Muscle layer of colon (tissue), 2 donors: ENCODE measurements at regions not wholly inside any gene's neighbourhood (a gene's known extent, or its start where the extent isn't known, plus 50 kb on each side); places are given as distances from the start of the nearest gene placed in this dataset.

Experiments used
- H3K27ac ChIP-seq: one replicate; pipeline ENCODE4 v1.7.0; 2013; ENCODE audit warnings: low read depth, mild to moderate bottlenecking, low read length, moderate library complexity
- H3K27me3 ChIP-seq, 2 donors: one replicate each; pipeline ENCODE4 v1.7.0; 2013; ENCODE audit warnings: low read length in 2 of 2, mild to moderate bottlenecking in 2 of 2; ENCODE audit not compliant: insufficient read depth in 2 of 2, control insufficient read depth in 1 of 2
- H3K36me3 ChIP-seq: one replicate; pipeline ENCODE4 v1.7.0; 2013; ENCODE audit warnings: mild to moderate bottlenecking, low read length; ENCODE audit not compliant: insufficient read depth
- H3K4me1 ChIP-seq: one replicate; pipeline ENCODE4 v1.7.0; 2013; ENCODE audit warnings: mild to moderate bottlenecking, low read length; ENCODE audit not compliant: insufficient read depth
- H3K4me3 ChIP-seq, 2 donors: one replicate each; pipeline ENCODE4 v1.7.0; 2013; ENCODE audit warnings: low read length in 2 of 2, low read depth in 1 of 2, mild to moderate bottlenecking in 1 of 2, moderate library complexity in 1 of 2
- H3K9ac ChIP-seq: one replicate; pipeline ENCODE4 v1.7.0; 2013; ENCODE audit warnings: low read length
- H3K9me3 ChIP-seq: one replicate; pipeline ENCODE4 v1.7.0; 2013; ENCODE audit warnings: mild to moderate bottlenecking, low read length
- donor health status: abdominal sarcoma.
- donor health status: Adenocarcinoma of cecum.

- Histone ChIP-seq H3K4me1 (no peaks in the 10 kb centered on the region), H3K9ac (no peak overlapping the region), H3K27ac (no peak overlapping the region), H3K27me3 (no peaks in the 10 kb centered on the region), H3K9me3 (no peaks in the 10 kb centered on the region), H3K4me3 (no peak overlapping the region), H3K36me3 (no peaks in the 10 kb centered on the region)
These were observed 268.9 kb upstream of the PDE4D start for GRCh38 chr5:60162441-60162840.

GRCh38 chr5:60161340-60161934 is 267.9 kb upstream of the PDE4D start:
- no peaks in the 10 kb centered on the region for H3K36me3 ChIP-seq
- H3K27ac ChIP-seq, result no peak overlapping the region
- H3K4me1 ChIP-seq, result no peaks in the 10 kb centered on the region
- H3K27me3 ChIP-seq, result no peaks in the 10 kb centered on the region
- no peak overlapping the region for H3K4me3 ChIP-seq
- no peaks in the 10 kb centered on the region for H3K9me3 ChIP-seq
- no peak overlapping the region for H3K9ac ChIP-seq

- H3K4me3 ChIP-seq, result no peak overlapping the region
- no peaks in the 10 kb centered on the region for H3K4me1 ChIP-seq
- no peaks in the 10 kb centered on the region for H3K36me3 ChIP-seq
- H3K27ac ChIP-seq, result no peak overlapping the region
- H3K27me3 ChIP-seq, result no peaks in the 10 kb centered on the region
- no peak overlapping the region for H3K9ac ChIP-seq
- H3K9me3 ChIP-seq, result no peaks in the 10 kb centered on the region
These were observed 255.6 kb upstream of the PDE4D start for GRCh38 chr5:60149081-60149480.

GRCh38 chr5:60148366-60148765 is 254.8 kb upstream of the PDE4D start:
- no peaks in the 10 kb centered on the region for H3K4me1 ChIP-seq
- H3K36me3 ChIP-seq, result no peaks in the 10 kb centered on the region
- no peak overlapping the region for H3K27ac ChIP-seq
- no peaks in the 10 kb centered on the region for H3K9me3 ChIP-seq
- H3K9ac ChIP-seq, result no peak overlapping the region
- no peaks in the 10 kb centered on the region for H3K27me3 ChIP-seq
- H3K4me3 ChIP-seq, result no peak overlapping the region

GRCh38 chr5:60147791-60148190 is 254.3 kb upstream of the PDE4D start:
- no peaks in the 10 kb centered on the region for H3K27me3 ChIP-seq
- no peaks in the 10 kb centered on the region for H3K36me3 ChIP-seq
- H3K27ac ChIP-seq, result no peak overlapping the region
- no peaks in the 10 kb centered on the region for H3K9me3 ChIP-seq
- H3K4me3 ChIP-seq, result no peak overlapping the region
- H3K9ac ChIP-seq, result no peak overlapping the region
- no peaks in the 10 kb centered on the region for H3K4me1 ChIP-seq

- H3K27ac ChIP-seq, result no peak overlapping the region
- H3K4me1 ChIP-seq, result no peaks in the 10 kb centered on the region
- H3K27me3 ChIP-seq, result no peaks in the 10 kb centered on the region
- H3K9me3 ChIP-seq, result no peaks in the 10 kb centered on the region
- no peak overlapping the region for H3K4me3 ChIP-seq
- H3K9ac ChIP-seq, result no peak overlapping the region
- no peaks in the 10 kb centered on the region for H3K36me3 ChIP-seq
These were observed 250.5 kb upstream of the PDE4D start for GRCh38 chr5:60143942-60144549.

- Histone ChIP-seq H3K36me3 (no peaks in the 10 kb centered on the region), H3K9me3 (no peaks in the 10 kb centered on the region), H3K9ac (no peak overlapping the region), H3K4me3 (no peak overlapping the region), H3K27me3 (no peaks in the 10 kb centered on the region), H3K27ac (no peak overlapping the region), H3K4me1 (no peaks in the 10 kb centered on the region)
These were observed 247.6 kb upstream of the PDE4D start for GRCh38 chr5:60141119-60141518.

GRCh38 chr5:60136841-60137240 is 243.3 kb upstream of the PDE4D start:
- Histone ChIP-seq H3K4me1 (no peaks in the 10 kb centered on the region), H3K27ac (no peak overlapping the region), H3K36me3 (no peaks in the 10 kb centered on the region), H3K4me3 (no peak overlapping the region), H3K9ac (no peak overlapping the region), H3K9me3 (no peaks in the 10 kb centered on the region), H3K27me3 (no peaks in the 10 kb centered on the region)

- H3K9ac ChIP-seq, result no peak overlapping the region
- H3K4me3 ChIP-seq, result no peak overlapping the region
- no peaks in the 10 kb centered on the region for H3K36me3 ChIP-seq
- no peaks in the 10 kb centered on the region for H3K4me1 ChIP-seq
- no peak overlapping the region for H3K27ac ChIP-seq
- H3K27me3 ChIP-seq, result no peaks in the 10 kb centered on the region
- no peaks in the 10 kb centered on the region for H3K9me3 ChIP-seq
These were observed 238.0 kb upstream of the PDE4D start for GRCh38 chr5:60131504-60131903.

GRCh38 chr5:60125636-60126035 is 232.1 kb upstream of the PDE4D start:
- Histone ChIP-seq H3K4me1 (no peaks in the 10 kb centered on the region), H3K9me3 (no peaks in the 10 kb centered on the region), H3K4me3 (no peak overlapping the region), H3K9ac (no peak overlapping the region), H3K27ac (no peak overlapping the region), H3K36me3 (no peaks in the 10 kb centered on the region), H3K27me3 (no peaks in the 10 kb centered on the region)

- H3K9ac ChIP-seq, result no peak overlapping the region
- no peaks in the 10 kb centered on the region for H3K36me3 ChIP-seq
- H3K4me3 ChIP-seq, result no peak overlapping the region
- no peaks in the 10 kb centered on the region for H3K9me3 ChIP-seq
- no peak overlapping the region for H3K27ac ChIP-seq
- H3K4me1 ChIP-seq, result no peaks in the 10 kb centered on the region
- H3K27me3 ChIP-seq, result no peaks in the 10 kb centered on the region
These were observed 209.6 kb upstream of the PDE4D start for GRCh38 chr5:60102961-60103693.

GRCh38 chr5:60101573-60101972 is 208.0 kb upstream of the PDE4D start:
- Histone ChIP-seq H3K27me3 (no peaks in the 10 kb centered on the region), H3K36me3 (no peaks in the 10 kb centered on the region), H3K4me1 (no peaks in the 10 kb centered on the region), H3K9me3 (no peaks in the 10 kb centered on the region), H3K4me3 (no peak overlapping the region), H3K9ac (no peak overlapping the region), H3K27ac (no peak overlapping the region)
